ENCODE measurements at regions not wholly inside any gene's neighbourhood (a gene's known extent, or its start where the extent isn't known, plus 50 kb on each side); places are given as distances from the start of the nearest gene placed in this dataset.
"Not testable (repeated sequence)": the region's sequence is repeated elsewhere in the genome, so short reads cannot be mapped to it uniquely, and the experiment has no call there.

- ChIA-PET POLR2A (interaction anchor here (1.3 kb wide), 1 partner anchor 70 kb away, joined by 3 read pairs; the partner anchor contains the start of gene ZNF92), CTCF (interaction anchor here (0.6 to 2.1 kb wide), 4 partner anchors 21 to 196 kb away, joined by 3 to 11 read pairs (median 4); no protein-coding TSS in a partner anchor)
- no TSS peak for BruUV-seq (replicated peaks)
- no peaks in the 10 kb centered on the region for H3K9me3 Mint-ChIP-seq (ENCODE audit: unreplicated experiment)
- H3K36me3 Mint-ChIP-seq (ENCODE audit: insufficient read depth, unreplicated experiment) = no peaks in the 10 kb centered on the region
- H3K27ac Mint-ChIP-seq (ENCODE audit: low read depth, unreplicated experiment) = no peak overlapping the region
- no peaks in the 10 kb centered on the region for H3K4me1 Mint-ChIP-seq (ENCODE audit: insufficient read depth, unreplicated experiment)
- intact Hi-C loops (cut with micrococcal nuclease) = no loop called here
- no peak overlapping the region for H3K4me3 Mint-ChIP-seq (ENCODE audit: unreplicated experiment)
- no peak for DNase-seq (ENCODE audit: unreplicated experiment)
- TF ChIP-seq CTCF (IDR thresholded peaks at IDR 0.05; ENCODE audit: unreplicated experiment) = no peak
- no peaks in the 10 kb centered on the region for H3K27me3 Mint-ChIP-seq (ENCODE audit: insufficient read depth, unreplicated experiment)
Observed at GRCh38 chr7:65304175-65304574, 69.5 kb upstream of the ZNF92 start.

GRCh38 chr7:65302883-65303282, 70.8 kb upstream of the ZNF92 start:
- Mint-ChIP-seq H3K4me1 (ENCODE audit: insufficient read depth, unreplicated experiment) (no peaks in the 10 kb centered on the region), H3K4me3 (ENCODE audit: unreplicated experiment) (no peak overlapping the region), H3K9me3 (ENCODE audit: unreplicated experiment) (no peaks in the 10 kb centered on the region), H3K27ac (ENCODE audit: low read depth, unreplicated experiment) (no peak overlapping the region), H3K36me3 (ENCODE audit: insufficient read depth, unreplicated experiment) (no peaks in the 10 kb centered on the region), H3K27me3 (ENCODE audit: insufficient read depth, unreplicated experiment) (no peaks in the 10 kb centered on the region)
- no peak for DNase-seq (ENCODE audit: unreplicated experiment)
- CTCF ChIA-PET = no interaction called here
- POLR2A ChIA-PET = no interaction called here
- TF ChIP-seq CTCF (IDR thresholded peaks at IDR 0.05; ENCODE audit: unreplicated experiment) = no peak
- no TSS peak for BruUV-seq (replicated peaks)
- intact Hi-C loops (cut with micrococcal nuclease) = no loop called here

GRCh38 chr7:65301007-65301406, 72.6 kb upstream of the ZNF92 start:
- no peak overlapping the region for H3K4me3 Mint-ChIP-seq (ENCODE audit: unreplicated experiment)
- H3K27ac Mint-ChIP-seq (ENCODE audit: low read depth, unreplicated experiment) = no peak overlapping the region
- no peaks in the 10 kb centered on the region for H3K36me3 Mint-ChIP-seq (ENCODE audit: insufficient read depth, unreplicated experiment)
- H3K4me1 Mint-ChIP-seq (ENCODE audit: insufficient read depth, unreplicated experiment) = no peaks in the 10 kb centered on the region
- POLR2A ChIA-PET = interaction anchor here (0.7 kb wide), 1 partner anchor 798 kb away, joined by 3 read pairs; no protein-coding TSS in a partner anchor
- intact Hi-C loops (cut with micrococcal nuclease) = no loop called here
- H3K27me3 Mint-ChIP-seq (ENCODE audit: insufficient read depth, unreplicated experiment) = no peaks in the 10 kb centered on the region
- DNase-seq (ENCODE audit: unreplicated experiment) = no peak
- TF ChIP-seq CTCF (IDR thresholded peaks at IDR 0.05; ENCODE audit: unreplicated experiment) = no peak
- H3K9me3 Mint-ChIP-seq (ENCODE audit: unreplicated experiment) = peaks cover 8% of the 10 kb centered on the region
- CTCF ChIA-PET = interaction anchor here (0.7 to 4.4 kb wide), 5 partner anchors 7 to 350 kb away, joined by 3 to 57 read pairs (median 6); no protein-coding TSS in a partner anchor
- BruUV-seq (replicated peaks) = no TSS peak

GRCh38 chr7:65295409-65295808, 78.2 kb upstream of the ZNF92 start:
- Mint-ChIP-seq H3K27me3 (ENCODE audit: insufficient read depth, unreplicated experiment) (no peaks in the 10 kb centered on the region), H3K9me3 (ENCODE audit: unreplicated experiment) (peaks cover 8% of the 10 kb centered on the region), H3K4me1 (ENCODE audit: insufficient read depth, unreplicated experiment) (no peaks in the 10 kb centered on the region), H3K27ac (ENCODE audit: low read depth, unreplicated experiment) (no peak overlapping the region), H3K36me3 (ENCODE audit: insufficient read depth, unreplicated experiment) (no peaks in the 10 kb centered on the region), H3K4me3 (ENCODE audit: unreplicated experiment) (no peak overlapping the region)
- DNase-seq (ENCODE audit: unreplicated experiment) = no peak
- ChIA-PET CTCF (interaction anchor here (0.7 to 2.0 kb wide), 3 partner anchors 12 to 13 kb away, joined by 3 to 11 read pairs (median 5); no protein-coding TSS in a partner anchor), POLR2A (no interaction called here)
- no TSS peak for BruUV-seq (replicated peaks)
- TF ChIP-seq CTCF (IDR thresholded peaks at IDR 0.05; ENCODE audit: unreplicated experiment) = no peak
- intact Hi-C loops (cut with micrococcal nuclease) = no loop called here

- BruUV-seq (replicated peaks); H3K27ac Mint-ChIP-seq (ENCODE audit: low read depth, unreplicated experiment); H3K4me1 Mint-ChIP-seq (ENCODE audit: insufficient read depth, unreplicated experiment); intact Hi-C loops (cut with micrococcal nuclease); DNase-seq (ENCODE audit: unreplicated experiment); H3K27me3 Mint-ChIP-seq (ENCODE audit: insufficient read depth, unreplicated experiment); H3K4me3 Mint-ChIP-seq (ENCODE audit: unreplicated experiment); H3K36me3 Mint-ChIP-seq (ENCODE audit: insufficient read depth, unreplicated experiment); H3K9me3 Mint-ChIP-seq (ENCODE audit: unreplicated experiment); POLR2A ChIA-PET: not testable (repeated sequence)
- CTCF ChIA-PET = interaction anchor here (0.7 kb wide), 1 partner anchor 17 kb away, joined by 6 read pairs; no protein-coding TSS in a partner anchor
Observed at GRCh38 chr7:65290340-65290739, 83.3 kb upstream of the ZNF92 start.
